ENCODE measurements at regions not wholly inside any gene's neighbourhood (a gene's known extent, or its start where the extent isn't known, plus 50 kb on each side); places are given as distances from the start of the nearest gene placed in this dataset.

DNA sequence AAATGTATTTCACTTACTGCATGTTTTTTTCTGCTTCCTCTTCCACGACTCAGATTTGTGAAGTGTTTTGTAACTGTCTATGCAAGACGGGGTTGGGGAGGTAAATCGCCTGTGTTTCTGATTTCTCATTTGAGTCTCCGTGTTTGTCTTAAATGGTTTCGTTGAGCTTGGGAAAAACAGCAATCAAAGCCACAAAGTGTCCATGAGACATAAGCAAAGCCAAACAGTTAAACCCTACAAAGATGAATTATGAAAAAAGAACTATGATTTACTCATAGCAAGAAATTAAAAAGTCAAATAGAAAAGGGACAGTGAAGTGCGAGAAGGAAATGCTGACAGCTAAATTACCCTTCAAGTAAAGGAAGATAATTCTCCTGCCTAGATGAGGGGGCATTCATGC lies 164.3 kb upstream of the TMPO start:
- TF ChIP-seq, protein P1, sequence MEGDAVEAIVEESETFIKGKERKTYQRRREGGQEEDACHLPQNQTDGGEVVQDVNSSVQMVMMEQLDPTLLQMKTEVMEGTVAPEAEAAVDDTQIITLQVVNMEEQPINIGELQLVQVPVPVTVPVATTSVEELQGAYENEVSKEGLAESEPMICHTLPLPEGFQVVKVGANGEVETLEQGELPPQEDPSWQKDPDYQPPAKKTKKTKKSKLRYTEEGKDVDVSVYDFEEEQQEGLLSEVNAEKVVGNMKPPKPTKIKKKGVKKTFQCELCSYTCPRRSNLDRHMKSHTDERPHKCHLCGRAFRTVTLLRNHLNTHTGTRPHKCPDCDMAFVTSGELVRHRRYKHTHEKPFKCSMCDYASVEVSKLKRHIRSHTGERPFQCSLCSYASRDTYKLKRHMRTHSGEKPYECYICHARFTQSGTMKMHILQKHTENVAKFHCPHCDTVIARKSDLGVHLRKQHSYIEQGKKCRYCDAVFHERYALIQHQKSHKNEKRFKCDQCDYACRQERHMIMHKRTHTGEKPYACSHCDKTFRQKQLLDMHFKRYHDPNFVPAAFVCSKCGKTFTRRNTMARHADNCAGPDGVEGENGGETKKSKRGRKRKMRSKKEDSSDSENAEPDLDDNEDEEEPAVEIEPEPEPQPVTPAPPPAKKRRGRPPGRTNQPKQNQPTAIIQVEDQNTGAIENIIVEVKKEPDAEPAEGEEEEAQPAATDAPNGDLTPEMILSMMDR (IDR thresholded peaks at IDR 0.05) = no peak
- no peak for TF ChIP-seq POLR2A (IDR thresholded peaks at IDR 0.05)

Data from Peyer's patch (tissue), 4 donors.